CD4-positive, CD25-positive, alpha-beta regulatory T cell (primary cell): ENCODE measurements at regions not wholly inside any gene's neighbourhood (a gene's known extent, or its start where the extent isn't known, plus 50 kb on each side); places are given as distances from the start of the nearest gene placed in this dataset.

ENCODE experiments used
- ATAC-seq, 2 donors: fragments of 150-1000 bp; cut with Tn5 transposase; one replicate each; pipeline ENCODE4 v1.10.0; 2021; ENCODE audit warnings: low read depth in 2 of 2, moderate number of reproducible peaks in 2 of 2, moderate library complexity in 1 of 2
- DNase-seq, 3 donors: peaks; one replicate each; pipeline versions ENCODE4 v3.0.0 to v3.0.0-alpha.2; 2012 to 2022; ENCODE audit warnings: mixed read lengths in 1 of 3
- H3K27ac ChIP-seq: one replicate; pipeline ENCODE4 v1.7.0; 2013; ENCODE audit warnings: mild to moderate bottlenecking, low read length; ENCODE audit not compliant: insufficient read depth, poor library complexity, severe bottlenecking
- H3K27me3 ChIP-seq: one replicate; pipeline ENCODE4 v1.7.0; 2013; ENCODE audit warnings: low read length; ENCODE audit not compliant: control insufficient read depth, insufficient read depth
- H3K36me3 ChIP-seq: one replicate; pipeline ENCODE4 v1.7.0; 2013; ENCODE audit warnings: mild to moderate bottlenecking, low read length, moderate library complexity; ENCODE audit not compliant: control insufficient read depth, insufficient read depth
- H3K4me1 ChIP-seq: 2 replicates; pipeline ENCODE4 v1.7.0; 2013; ENCODE audit warnings: mild to moderate bottlenecking, low read length; ENCODE audit not compliant: insufficient read depth, control insufficient read depth, poor library complexity, severe bottlenecking
- H3K4me3 ChIP-seq: one replicate; pipeline ENCODE4 v1.7.0; 2013; ENCODE audit warnings: low read depth, mild to moderate bottlenecking, low read length, moderate library complexity
- H3K9me3 ChIP-seq, 2 experiments: 1 replicate in 1 of 2; 2 replicates in 1 of 2; pipeline ENCODE4 v1.7.0; 2013; ENCODE audit warnings: low read length in 2 of 2, mild to moderate bottlenecking in 1 of 2, moderate library complexity in 1 of 2; ENCODE audit not compliant: control insufficient read depth in 2 of 2
- H3K27ac Mint-ChIP-seq, 3 donors: one replicate each; pipeline ENCODE4 v1.8.0; 2020 to 2022; ENCODE audit warnings: mild to moderate bottlenecking in 3 of 3, mixed read lengths in 3 of 3, moderate library complexity in 2 of 3
- H3K27me3 Mint-ChIP-seq: one replicate; pipeline ENCODE4 v1.8.0; 2022; ENCODE audit warnings: mild to moderate bottlenecking, mixed read lengths
- H3K36me3 Mint-ChIP-seq: one replicate; pipeline ENCODE4 v1.8.0; 2020; ENCODE audit warnings: mixed read lengths
- H3K4me1 Mint-ChIP-seq, 4 donors: one replicate each; pipeline ENCODE4 v1.8.0; 2020 to 2022; ENCODE audit warnings: mixed read lengths in 4 of 4, mild to moderate bottlenecking in 1 of 4
- H3K4me3 Mint-ChIP-seq, 4 donors: one replicate each; pipeline ENCODE4 v1.8.0; 2020 to 2022; ENCODE audit warnings: mild to moderate bottlenecking in 4 of 4, mixed read lengths in 4 of 4, moderate library complexity in 3 of 4
- H3K9me3 Mint-ChIP-seq, 7 donors: one replicate each; pipeline ENCODE4 v1.8.0; 2020 to 2022; ENCODE audit warnings: mixed read lengths in 7 of 7, mild to moderate bottlenecking in 3 of 7, moderate library complexity in 2 of 7

GRCh38 chr3:59374818-59375211, 325.0 kb upstream of the CFAP20DC start:
- peaks cover 7% of the 10 kb centered on the region for H3K4me1 ChIP-seq
- no peaks in the 10 kb centered on the region for H3K36me3 ChIP-seq
- H3K9me3 Mint-ChIP-seq = peaks cover 0 to 4% (median 0%) of the 10 kb centered on the region in 7 donors
- peak in 2 of 3 donors; percentile 28 to 67 for DNase-seq
- no peaks in the 10 kb centered on the region for H3K27me3 Mint-ChIP-seq
- peak overlapping the region in 1 of 4 donors; percentile 31 for H3K4me3 Mint-ChIP-seq
- H3K27me3 ChIP-seq = no peaks in the 10 kb centered on the region
- no peak overlapping the region for H3K27ac ChIP-seq
- peak; percentile 59 to 81 for ATAC-seq
- H3K4me1 Mint-ChIP-seq = peaks cover 0 to 29% (median 11%) of the 10 kb centered on the region in 4 donors
- H3K9me3 ChIP-seq = no peaks in the 10 kb centered on the region
- H3K4me3 ChIP-seq = peak overlapping the region; percentile 41
- peak overlapping the region in 2 of 3 donors; percentile 34 to 78 for H3K27ac Mint-ChIP-seq
- H3K36me3 Mint-ChIP-seq = no peaks in the 10 kb centered on the region

GRCh38 chr3:59374091-59374817, 324.4 kb upstream of the CFAP20DC start:
- no peaks in the 10 kb centered on the region for H3K36me3 Mint-ChIP-seq
- DNase-seq = no peak
- Histone ChIP-seq H3K4me3 (no peak overlapping the region), H3K9me3 (no peaks in the 10 kb centered on the region), H3K27me3 (no peaks in the 10 kb centered on the region), H3K27ac (no peak overlapping the region), H3K36me3 (no peaks in the 10 kb centered on the region), H3K4me1 (peaks cover 7% of the 10 kb centered on the region)
- no peak overlapping the region for H3K4me3 Mint-ChIP-seq
- no peak overlapping the region for H3K27ac Mint-ChIP-seq
- no peaks in the 10 kb centered on the region for H3K27me3 Mint-ChIP-seq
- peaks cover 0 to 29% (median 13%) of the 10 kb centered on the region in 4 donors for H3K4me1 Mint-ChIP-seq
- peaks cover 0 to 4% (median 0%) of the 10 kb centered on the region in 7 donors for H3K9me3 Mint-ChIP-seq
- no peak for ATAC-seq

GRCh38 chr3:59372346-59372745, 322.5 kb upstream of the CFAP20DC start:
- Histone ChIP-seq H3K9me3 (no peaks in the 10 kb centered on the region), H3K36me3 (no peaks in the 10 kb centered on the region), H3K27ac (no peak overlapping the region), H3K27me3 (no peaks in the 10 kb centered on the region), H3K4me3 (no peak overlapping the region), H3K4me1 (peaks cover 7% of the 10 kb centered on the region)
- Mint-ChIP-seq H3K27ac (no peak overlapping the region), H3K4me1 (peaks cover 0 to 30% (median 18%) of the 10 kb centered on the region in 4 donors), H3K9me3 (peaks cover 0 to 4% (median 0%) of the 10 kb centered on the region in 7 donors), H3K27me3 (no peaks in the 10 kb centered on the region), H3K36me3 (no peaks in the 10 kb centered on the region), H3K4me3 (no peak overlapping the region)
- no peak for DNase-seq
- ATAC-seq = no peak

GRCh38 chr3:59368900-59369675, 319.3 kb upstream of the CFAP20DC start:
- Mint-ChIP-seq H3K9me3 (peaks cover 0 to 2% (median 0%) of the 10 kb centered on the region in 7 donors), H3K36me3 (no peaks in the 10 kb centered on the region), H3K4me3 (no peak overlapping the region), H3K27ac (no peak overlapping the region), H3K4me1 (peaks cover 0 to 20% (median 8%) of the 10 kb centered on the region in 4 donors), H3K27me3 (no peaks in the 10 kb centered on the region)
- DNase-seq (no peak), ATAC-seq (no peak)
- Histone ChIP-seq H3K27ac (no peak overlapping the region), H3K36me3 (no peaks in the 10 kb centered on the region), H3K27me3 (peaks cover 2% of the 10 kb centered on the region), H3K4me1 (no peaks in the 10 kb centered on the region), H3K9me3 (no peaks in the 10 kb centered on the region), H3K4me3 (no peak overlapping the region)

- no peak overlapping the region for H3K4me3 Mint-ChIP-seq
Observed at GRCh38 chr3:59367150-59367549, 317.3 kb upstream of the CFAP20DC start.

GRCh38 chr3:59366218-59366617, 316.4 kb upstream of the CFAP20DC start:
- no peak for ATAC-seq
- Mint-ChIP-seq H3K9me3 (peaks cover 0 to 4% (median 0%) of the 10 kb centered on the region in 7 donors), H3K27ac (no peak overlapping the region), H3K27me3 (peaks cover 5% of the 10 kb centered on the region), H3K4me1 (peaks cover 0 to 15% (median 5%) of the 10 kb centered on the region in 4 donors), H3K36me3 (no peaks in the 10 kb centered on the region), H3K4me3 (no peak overlapping the region)
- Histone ChIP-seq H3K27me3 (peaks cover 2% of the 10 kb centered on the region), H3K27ac (no peak overlapping the region), H3K4me3 (no peak overlapping the region), H3K9me3 (no peaks in the 10 kb centered on the region), H3K36me3 (no peaks in the 10 kb centered on the region), H3K4me1 (no peaks in the 10 kb centered on the region)
- DNase-seq = no peak

More at GRCh38 chr3:59367150-59367549, 317.3 kb upstream of the CFAP20DC start:
- no peaks in the 10 kb centered on the region for H3K36me3 ChIP-seq
- H3K27me3 Mint-ChIP-seq = peaks cover 5% of the 10 kb centered on the region
- H3K27ac Mint-ChIP-seq = no peak overlapping the region
- H3K4me1 ChIP-seq = no peaks in the 10 kb centered on the region
- no peak overlapping the region for H3K27ac ChIP-seq
- ATAC-seq (no peak), DNase-seq (no peak)
- no peaks in the 10 kb centered on the region for H3K36me3 Mint-ChIP-seq
- peaks cover 0 to 16% (median 5%) of the 10 kb centered on the region in 4 donors for H3K4me1 Mint-ChIP-seq
- H3K9me3 Mint-ChIP-seq = peaks cover 0 to 4% (median 0%) of the 10 kb centered on the region in 7 donors
- H3K4me3 ChIP-seq = no peak overlapping the region
- H3K9me3 ChIP-seq = no peaks in the 10 kb centered on the region
- peaks cover 2% of the 10 kb centered on the region for H3K27me3 ChIP-seq

GRCh38 chr3:59364496-59364895, 314.7 kb upstream of the CFAP20DC start:
- ATAC-seq (no peak), DNase-seq (no peak)
- Histone ChIP-seq H3K36me3 (no peaks in the 10 kb centered on the region), H3K27ac (no peak overlapping the region), H3K9me3 (no peaks in the 10 kb centered on the region), H3K27me3 (peaks cover 2% of the 10 kb centered on the region), H3K4me1 (no peaks in the 10 kb centered on the region), H3K4me3 (no peak overlapping the region)
- Mint-ChIP-seq H3K27me3 (peaks cover 9% of the 10 kb centered on the region), H3K4me1 (peaks cover 0 to 13% (median 5%) of the 10 kb centered on the region in 4 donors), H3K27ac (no peak overlapping the region), H3K36me3 (no peaks in the 10 kb centered on the region), H3K4me3 (no peak overlapping the region), H3K9me3 (peaks cover 0 to 9% (median 2%) of the 10 kb centered on the region in 7 donors)
